Endothelial cell of umbilical vein (primary cell): ENCODE measurements at regions not wholly inside any gene's neighbourhood (a gene's known extent, or its start where the extent isn't known, plus 50 kb on each side); places are given as distances from the start of the nearest gene placed in this dataset.

Experiments
- BruUV-seq: library from RNA; stranded (reverse); fragments of 400-500 nt; replicated peaks from 2 replicates; lab custom pipeline; 2021; lab: Mats Ljungman, UMichigan
- CTCF ChIA-PET: fragments of 300-600, 350-600 bp; sonication (Branson Sonifier 250); formaldehyde crosslinking; loops from one replicate; lab custom pipeline; 2021; ENCODE audit warnings: antibody characterized with exemption, inconsistent platforms; lab: Charles Lee
- POLR2A ChIA-PET: fragments of 300-600, 350-600 bp; sonication (Branson Sonifier 250); formaldehyde crosslinking; loops from one replicate; lab custom pipeline; 2021; ENCODE audit warnings: antibody characterized with exemption, inconsistent platforms; lab: Charles Lee
- DNase-seq: peaks from one replicate; pipeline ENCODE4 v3.0.0-alpha.2; 2011; ENCODE audit warnings: low read depth, low spot score
- FAIRE-seq: peaks from 2 replicates; lab custom pipeline; 2011; peaks lifted over from hg19 to GRCh38; lab: Jason Lieb, UNC
- H2AFZ ChIP-seq: 2 replicates; pipeline ENCODE4 v1.6.0; 2012; ENCODE audit warnings: low read depth, low read length, control low read depth, inconsistent platforms
- H3K27ac ChIP-seq: 2 replicates; pipeline ENCODE4 v1.5.1; 2011; ENCODE audit warnings: low read depth, mild to moderate bottlenecking, control low read depth, low read length, moderate library complexity; ENCODE audit not compliant: insufficient read depth
- H3K27me3 ChIP-seq, 2 experiments: 2 replicates each; pipeline versions ENCODE4 v1.6.0 to v1.6.1; 2011; ENCODE audit warnings: low read length in 2 of 2, mixed read lengths in 1 of 2; ENCODE audit not compliant: control insufficient read depth in 2 of 2, insufficient read depth in 2 of 2
- H3K36me3 ChIP-seq, 2 experiments: 2 replicates in 1 of 2; 3 replicates in 1 of 2; pipeline ENCODE4 v1.5.1; 2011; ENCODE audit warnings: low read length in 2 of 2, mild to moderate bottlenecking in 1 of 2, moderate library complexity in 1 of 2; ENCODE audit not compliant: control insufficient read depth in 2 of 2, insufficient read depth in 2 of 2; ENCODE audit errors: extremely low read depth in 1 of 2
- H3K4me1 ChIP-seq: 3 replicates; pipeline ENCODE4 v1.5.1; 2011; ENCODE audit warnings: mild to moderate bottlenecking, low read length; ENCODE audit not compliant: control insufficient read depth, insufficient read depth; ENCODE audit errors: extremely low read depth
- H3K4me2 ChIP-seq: 2 replicates; pipeline ENCODE4 v1.6.1; 2011; ENCODE audit warnings: low read length, control low read depth, mixed read lengths; ENCODE audit not compliant: insufficient read depth
- H3K4me3 ChIP-seq, 3 experiments: fragments of 200-600 bp in 1 of 3; sonication (generic), shearing (Covaris generic) in 1 of 3; replicated peaks in 1 of 3; 2 replicates each; pipeline ENCODE4 v1.5.1; 2011 to 2016; ENCODE audit warnings: control low read depth in 3 of 3, low read length in 3 of 3, mild to moderate bottlenecking in 2 of 3, inconsistent platforms in 1 of 3, low read depth in 1 of 3, moderate library complexity in 1 of 3; ENCODE audit not compliant: insufficient read depth in 1 of 3
- H3K79me2 ChIP-seq: 2 replicates; pipeline ENCODE4 v1.6.0; 2012; ENCODE audit warnings: low read length, inconsistent platforms; ENCODE audit not compliant: control insufficient read depth, insufficient read depth
- H3K9ac ChIP-seq: replicated peaks from 2 replicates; pipeline ENCODE3; 2011; ENCODE audit warnings: low read length, control low read depth; ENCODE audit not compliant: insufficient read depth; ENCODE audit errors: extremely low read depth
- H3K9me1 ChIP-seq: replicated peaks from 3 replicates; pipeline ENCODE4 v1.6.0; 2011; ENCODE audit warnings: mild to moderate bottlenecking, low read length; ENCODE audit not compliant: control insufficient read depth, insufficient read depth; ENCODE audit errors: extremely low read depth
- H3K9me3 ChIP-seq: replicated peaks from 2 replicates; pipeline ENCODE4 v1.5.1; 2012; ENCODE audit warnings: low read length, inconsistent platforms; ENCODE audit not compliant: control insufficient read depth, insufficient read depth
- H4K20me1 ChIP-seq: replicated peaks from 2 replicates; pipeline ENCODE3; 2011; ENCODE audit warnings: mild to moderate bottlenecking, low read length; ENCODE audit not compliant: control insufficient read depth, insufficient read depth; ENCODE audit errors: extremely low read depth
- CTCF ChIP-seq, 2 donors: IDR thresholded peaks; 1 replicate in 1 of 2; 2 replicates in 1 of 2; pipeline ENCODE4 v1.5.1; 2011; ENCODE audit warnings: low read length in 2 of 2, mild to moderate bottlenecking in 2 of 2, moderate library complexity in 2 of 2, control low read depth in 1 of 2, inconsistent platforms in 1 of 2, low read depth in 1 of 2; ENCODE audit not compliant: insufficient read depth in 1 of 2; ENCODE audit errors: extremely low read depth in 1 of 2
- EZH2 ChIP-seq: IDR thresholded peaks from 2 replicates; pipeline ENCODE4 v1.6.1; 2012; ENCODE audit warnings: borderline replicate concordance, low read depth, mild to moderate bottlenecking, moderate library complexity, low read length, inconsistent platforms; ENCODE audit not compliant: severe bottlenecking
- FOS ChIP-seq: IDR thresholded peaks from 2 replicates; pipeline ENCODE4 v1.6.1; 2011; ENCODE audit warnings: mild to moderate bottlenecking, low read length, moderate library complexity, borderline replicate concordance; ENCODE audit not compliant: insufficient read depth
- GATA2 ChIP-seq: IDR thresholded peaks from 2 replicates; pipeline ENCODE4 v1.7.0; 2011; ENCODE audit warnings: low read depth, mild to moderate bottlenecking, moderate library complexity, mixed read lengths, low read length; ENCODE audit not compliant: insufficient read length, insufficient read depth
- JUN ChIP-seq: IDR thresholded peaks from 2 replicates; pipeline ENCODE4 v1.6.1; 2011; ENCODE audit warnings: borderline replicate concordance, low read depth; ENCODE audit not compliant: insufficient read length, insufficient read depth
- MAX ChIP-seq: IDR thresholded peaks from 2 replicates; pipeline ENCODE4 v1.6.1; 2011; ENCODE audit not compliant: insufficient read depth, insufficient read length
- MYC ChIP-seq: IDR thresholded peaks from one replicate; pipeline ENCODE4 v1.6.1; 2011; ENCODE audit warnings: mild to moderate bottlenecking, low read depth, low read length
- POLR2A ChIP-seq: IDR thresholded peaks from 2 replicates; pipeline ENCODE4 v1.6.1; 2012; ENCODE audit warnings: low read depth, mild to moderate bottlenecking, control low read depth, low read length
- POLR2AphosphoS5 ChIP-seq: IDR thresholded peaks from 2 replicates; pipeline ENCODE4 v1.6.1; 2012; ENCODE audit warnings: low read depth, mild to moderate bottlenecking, control low read depth, low read length, moderate library complexity; ENCODE audit not compliant: insufficient read depth
- dilution Hi-C: fragments of 300-500 bp; cut with MboI; formaldehyde crosslinking; loops from one replicate; pipeline ENCODE4 v1.15.0; 2019; ENCODE audit warnings: low sequenced_read_pairs; ENCODE audit not compliant: extremely low pct_ligation_motif_present
- intact Hi-C: fragments of 100-400 bp; cut with micrococcal nuclease; formaldehyde crosslinking; loops from one replicate; pipeline ENCODE4 v1.10.0; 2022

GRCh38 chr16:60674241-60674640 is 1362.0 kb downstream of the CDH8 start:
- Histone ChIP-seq H2AFZ (no peak overlapping the region), H3K4me3 (no peak overlapping the region), H3K9me1 (no peaks in the 10 kb centered on the region), H3K9me3 (peaks cover 3% of the 10 kb centered on the region), H3K4me2 (no peak overlapping the region), H3K79me2 (no peaks in the 10 kb centered on the region), H3K36me3 (no peaks in the 10 kb centered on the region), H3K4me1 (no peaks in the 10 kb centered on the region), H3K27ac (no peak overlapping the region), H3K27me3 (no peaks in the 10 kb centered on the region), H3K9ac (no peak overlapping the region), H4K20me1 (no peaks in the 10 kb centered on the region)
- no peak for TF ChIP-seq GATA2
- TF ChIP-seq POLR2AphosphoS5, result no peak
- TF ChIP-seq EZH2, result no peak
- no peak for TF ChIP-seq POLR2A
- no peak for TF ChIP-seq MYC
- no peak for TF ChIP-seq JUN
- TF ChIP-seq CTCF (IDR thresholded peaks at IDR 0.05; ENCODE audit: extremely low read depth in 1 of 2, insufficient read depth in 1 of 2, low read depth in 1 of 2, low read length in 2 of 2), result no peak
- TF ChIP-seq FOS, result no peak
- no peak for TF ChIP-seq MAX
- dilution Hi-C loops, result no loop called here
- DNase-seq (no peak), FAIRE-seq (no peak)
- ChIA-PET POLR2A (no interaction called here), CTCF (no interaction called here)
- intact Hi-C loops, result no loop called here
- no TSS peak for BruUV-seq
